Stimulated activated CD4-positive, alpha-beta T cell treated with anti-CD3 and anti-CD28 coated beads, Interleukin-15, amount 100 ng/mL, for 48 hours (primary cell): ENCODE measurements at regions not wholly inside any gene's neighbourhood (a gene's known extent, or its start where the extent isn't known, plus 50 kb on each side); places are given as distances from the start of the nearest gene placed in this dataset.

Experiments
- DNase-seq, 2 donors: peaks; one replicate each; pipeline ENCODE4 v3.0.0-alpha.2; 2020; ENCODE audit warnings: low read depth in 2 of 2

- no peak for DNase-seq
Measured at GRCh38 chr15:31752905-31753304, 277.4 kb upstream of the CHRNA7 start.

- no peak for DNase-seq
Measured at GRCh38 chr15:31758126-31758525, 272.2 kb upstream of the CHRNA7 start.

- no peak for DNase-seq
Measured at GRCh38 chr15:31768055-31768454, 262.3 kb upstream of the CHRNA7 start.

- no peak for DNase-seq
Measured at GRCh38 chr15:31774045-31774444, 256.3 kb upstream of the CHRNA7 start.

GRCh38 chr15:31776039-31776438 is 254.3 kb upstream of the CHRNA7 start:
- no peak for DNase-seq

- no peak for DNase-seq
Measured at GRCh38 chr15:31781261-31781660, 249.1 kb upstream of the CHRNA7 start.

- DNase-seq = no peak
Measured at GRCh38 chr15:31782016-31782783, 248.1 kb upstream of the CHRNA7 start.

- DNase-seq = no peak
Measured at GRCh38 chr15:31782951-31783350, 247.4 kb upstream of the CHRNA7 start.

GRCh38 chr15:31786360-31786759 is 244.0 kb upstream of the CHRNA7 start:
- no peak for DNase-seq

- DNase-seq = no peak
Measured at GRCh38 chr15:31788104-31788503, 242.2 kb upstream of the CHRNA7 start.

- DNase-seq = no peak
Measured at GRCh38 chr15:31792611-31793199, 237.6 kb upstream of the CHRNA7 start.

GRCh38 chr15:31799319-31799714 is 231.0 kb upstream of the CHRNA7 start:
- no peak for DNase-seq

GRCh38 chr15:31799715-31800321 is 230.5 kb upstream of the CHRNA7 start:
- DNase-seq = no peak

GRCh38 chr15:31801152-31801551 is 229.2 kb upstream of the CHRNA7 start:
- DNase-seq = no peak

- no peak for DNase-seq
Measured at GRCh38 chr15:31802761-31803160, 227.6 kb upstream of the CHRNA7 start.

GRCh38 chr15:31803388-31803884 is 226.9 kb upstream of the CHRNA7 start:
- DNase-seq = no peak

GRCh38 chr15:31805090-31805662 is 225.1 kb upstream of the CHRNA7 start:
- no peak for DNase-seq

GRCh38 chr15:31806106-31806505 is 224.2 kb upstream of the CHRNA7 start:
- DNase-seq = no peak

GRCh38 chr15:31811641-31812040 is 218.7 kb upstream of the CHRNA7 start:
- no peak for DNase-seq

GRCh38 chr15:31814082-31814481 is 216.2 kb upstream of the CHRNA7 start:
- DNase-seq = no peak

- no peak for DNase-seq
Measured at GRCh38 chr15:31815411-31816155, 214.7 kb upstream of the CHRNA7 start.

- DNase-seq = no peak
Measured at GRCh38 chr15:31822463-31822862, 207.9 kb upstream of the CHRNA7 start.
